ENCODE measurements at regions not wholly inside any gene's neighbourhood (a gene's known extent, or its start where the extent isn't known, plus 50 kb on each side); places are given as distances from the start of the nearest gene placed in this dataset.

DNA sequence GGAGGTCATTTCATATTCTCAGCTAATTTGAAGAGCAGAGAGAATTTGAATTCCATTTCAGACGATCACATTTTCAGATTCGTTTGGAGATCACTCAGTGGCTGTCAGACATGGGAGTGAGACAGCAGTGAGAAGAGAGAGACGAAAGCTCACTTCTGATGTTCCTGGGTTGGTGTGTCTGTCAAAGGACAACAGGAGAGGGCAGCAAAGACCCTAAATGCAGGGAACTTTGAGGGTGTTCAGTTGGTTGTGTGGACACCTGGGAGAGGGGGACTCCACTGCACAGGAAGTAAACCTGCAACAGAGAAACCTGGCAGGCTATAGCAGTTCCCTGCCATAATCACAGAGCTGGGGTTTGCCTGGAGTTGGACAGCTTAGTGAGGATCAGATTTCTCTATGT is 675.1 kb downstream of the SQOR start:
- TF ChIP-seq, protein P1, sequence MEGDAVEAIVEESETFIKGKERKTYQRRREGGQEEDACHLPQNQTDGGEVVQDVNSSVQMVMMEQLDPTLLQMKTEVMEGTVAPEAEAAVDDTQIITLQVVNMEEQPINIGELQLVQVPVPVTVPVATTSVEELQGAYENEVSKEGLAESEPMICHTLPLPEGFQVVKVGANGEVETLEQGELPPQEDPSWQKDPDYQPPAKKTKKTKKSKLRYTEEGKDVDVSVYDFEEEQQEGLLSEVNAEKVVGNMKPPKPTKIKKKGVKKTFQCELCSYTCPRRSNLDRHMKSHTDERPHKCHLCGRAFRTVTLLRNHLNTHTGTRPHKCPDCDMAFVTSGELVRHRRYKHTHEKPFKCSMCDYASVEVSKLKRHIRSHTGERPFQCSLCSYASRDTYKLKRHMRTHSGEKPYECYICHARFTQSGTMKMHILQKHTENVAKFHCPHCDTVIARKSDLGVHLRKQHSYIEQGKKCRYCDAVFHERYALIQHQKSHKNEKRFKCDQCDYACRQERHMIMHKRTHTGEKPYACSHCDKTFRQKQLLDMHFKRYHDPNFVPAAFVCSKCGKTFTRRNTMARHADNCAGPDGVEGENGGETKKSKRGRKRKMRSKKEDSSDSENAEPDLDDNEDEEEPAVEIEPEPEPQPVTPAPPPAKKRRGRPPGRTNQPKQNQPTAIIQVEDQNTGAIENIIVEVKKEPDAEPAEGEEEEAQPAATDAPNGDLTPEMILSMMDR (IDR thresholded peaks at IDR 0.05) = no peak
- TF ChIP-seq EP300 (IDR thresholded peaks at IDR 0.05) = no peak
